Astrocyte of the hippocampus (primary cell): ENCODE measurements at regions not wholly inside any gene's neighbourhood (a gene's known extent, or its start where the extent isn't known, plus 50 kb on each side); places are given as distances from the start of the nearest gene placed in this dataset.

Source experiments
- DNase-seq: peaks from one replicate; pipeline ENCODE4 v3.0.0; 2011; ENCODE audit warnings: low read depth, low spot score

DNA sequence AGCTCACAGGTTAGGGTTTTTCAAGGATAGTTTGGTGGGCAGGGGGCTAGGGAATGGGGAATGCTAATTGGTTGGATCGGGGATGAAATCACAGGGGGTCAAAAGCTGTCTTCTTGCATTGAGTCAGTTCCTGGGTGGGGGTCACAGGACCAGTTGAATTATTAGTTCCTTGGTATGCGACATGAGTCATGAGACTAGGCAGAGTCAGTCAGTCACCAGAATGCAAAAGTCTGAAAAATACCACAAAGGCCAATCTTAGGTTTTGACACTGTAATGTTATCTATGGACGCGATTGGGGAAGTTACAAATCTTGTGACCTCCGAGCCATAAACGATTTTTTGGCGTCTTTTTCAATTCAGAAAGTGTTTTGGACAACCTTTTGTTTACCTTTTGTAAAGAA is 101.2 kb downstream of the ZNF519 start:
- DNase-seq, result no peak

DNA sequence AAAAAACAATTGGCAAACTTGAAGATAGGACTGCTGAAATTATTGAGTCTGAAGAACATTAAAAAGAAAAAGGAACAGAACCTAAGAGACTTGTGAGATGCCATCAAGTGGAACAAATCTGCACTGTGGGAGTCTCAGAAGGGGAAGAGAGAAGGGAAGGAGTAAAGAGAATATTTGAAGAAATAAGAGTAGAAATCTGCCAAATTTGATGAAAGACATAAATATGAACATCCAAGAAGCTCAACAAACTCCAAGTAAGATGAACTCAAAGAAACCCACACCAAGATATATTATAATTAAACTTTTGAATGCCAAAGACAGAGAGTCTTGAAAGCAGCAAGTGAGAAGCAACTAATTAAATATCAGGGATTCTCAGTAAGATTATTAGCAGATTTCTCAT is 102.7 kb downstream of the ZNF519 start:
- no peak for DNase-seq

DNA sequence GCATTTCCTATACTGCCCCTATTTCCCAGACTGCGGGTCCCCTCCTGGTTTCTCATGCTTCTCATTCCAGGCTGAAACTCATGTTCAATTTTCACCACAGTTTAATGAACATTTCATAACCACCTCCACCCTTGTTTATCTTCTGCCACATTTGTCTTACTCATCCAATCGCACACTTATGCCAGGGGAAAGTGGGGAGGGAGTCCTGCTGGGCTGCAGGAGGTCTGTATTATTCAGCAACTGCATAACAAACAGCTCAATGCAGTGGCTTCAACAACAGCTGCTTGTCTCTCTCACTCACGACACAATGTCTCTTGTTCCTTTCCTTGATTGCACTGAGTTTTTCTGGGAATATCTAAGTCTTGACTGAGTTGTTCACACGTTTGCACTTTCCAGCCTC is 106.0 kb downstream of the ZNF519 start:
- DNase-seq, result no peak

DNA sequence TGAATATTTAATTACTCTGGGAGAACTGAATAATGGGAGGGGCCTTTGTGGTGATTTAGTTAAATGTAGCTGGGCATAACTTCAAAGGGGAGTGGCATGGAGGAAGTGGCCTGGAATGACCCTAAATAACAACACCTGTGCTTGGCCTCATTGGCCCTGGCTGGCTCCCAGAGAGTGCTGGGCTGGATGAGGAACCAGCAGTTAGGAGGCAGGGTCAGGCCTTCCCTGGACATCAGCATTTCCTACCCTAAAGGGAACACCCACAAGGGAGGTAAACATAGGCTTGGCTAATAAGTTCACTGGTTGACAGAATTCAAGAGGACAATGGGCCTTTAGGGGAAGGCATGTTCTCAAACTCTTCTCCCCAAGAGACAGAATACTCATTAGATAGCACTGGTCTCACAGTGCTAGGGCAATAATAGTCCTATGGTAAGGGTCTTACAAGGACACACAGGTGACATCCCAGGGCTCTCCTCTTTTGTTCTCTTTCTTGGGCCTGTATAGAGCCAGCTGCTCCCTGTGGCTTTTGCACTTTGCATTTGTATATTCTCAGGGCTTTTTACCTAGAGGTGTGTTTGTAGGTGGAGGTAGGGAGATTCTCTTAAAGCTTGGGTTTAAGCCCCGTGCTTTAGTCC is 106.8 kb downstream of the ZNF519 start:
- DNase-seq, result no peak

DNA sequence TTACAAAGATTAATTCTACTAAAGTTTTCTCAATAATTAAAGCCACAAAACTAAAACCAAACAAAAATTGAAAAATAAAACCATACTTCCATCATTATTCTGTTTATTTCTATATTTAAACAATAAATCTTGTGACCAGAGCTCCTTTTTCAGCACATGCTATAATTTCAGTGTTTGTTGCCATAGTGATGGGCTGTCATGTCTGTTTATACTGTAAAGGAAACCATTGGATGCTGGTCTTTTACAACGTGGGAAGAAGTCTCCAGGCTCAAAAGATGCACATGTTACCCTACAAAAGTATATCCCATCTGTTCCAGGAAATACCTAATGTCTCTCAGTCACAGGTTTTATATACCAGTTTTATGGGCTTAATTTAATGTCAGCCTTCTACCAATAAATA is 100.1 kb upstream of the MC2R start:
- no peak for DNase-seq

- DNase-seq, result no peak
Observed at GRCh38 chr18:14014456-14014855, 99.1 kb upstream of the MC2R start.

DNA sequence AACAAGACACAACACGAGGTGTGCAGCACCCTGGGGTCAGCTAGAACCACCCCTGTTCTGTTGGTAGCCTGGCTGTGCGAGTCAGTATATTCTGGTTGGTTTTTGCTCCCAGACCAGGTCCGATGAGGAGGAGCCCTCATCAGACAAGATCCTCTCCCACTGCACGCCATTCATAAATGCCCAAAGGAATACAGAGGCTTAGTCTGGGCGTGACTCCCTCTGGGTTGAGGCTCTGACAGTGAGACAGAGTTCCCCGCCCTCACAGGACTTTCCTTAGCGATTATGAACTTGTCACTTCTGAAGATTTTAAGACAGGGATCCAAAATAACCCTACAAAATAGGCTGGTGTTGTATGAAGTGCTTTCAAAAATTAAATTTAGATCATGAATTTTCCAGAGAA is 85.5 kb upstream of the MC2R start:
- no peak for DNase-seq

GRCh38 chr18:13999231-13999630 is 83.9 kb upstream of the MC2R start:
- DNase-seq, result no peak

GRCh38 chr18:13998571-13998970 is 83.2 kb upstream of the MC2R start:
- DNase-seq, result no peak

DNA sequence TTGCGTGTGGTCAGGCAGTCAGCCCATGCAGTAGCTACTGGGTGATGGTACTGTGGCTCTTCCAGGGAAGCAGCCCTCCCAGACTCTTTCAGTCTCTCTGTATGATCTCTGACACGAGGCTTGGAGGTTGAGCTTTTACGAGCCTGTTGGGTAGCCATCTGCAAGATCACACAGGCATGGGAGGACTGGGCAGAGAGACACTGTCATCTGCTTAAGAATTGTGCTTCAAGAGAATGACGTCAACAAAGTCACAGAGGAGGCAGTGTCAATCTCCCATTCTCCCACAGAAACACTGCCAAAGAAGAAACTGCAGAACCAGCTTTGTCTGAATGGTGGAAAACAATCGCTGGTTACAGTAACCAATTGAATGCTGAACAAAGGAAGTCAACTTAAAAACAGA is 78.4 kb upstream of the MC2R start:
- DNase-seq, result no peak

- no peak for DNase-seq
Observed at GRCh38 chr18:13992826-13993540, 77.6 kb upstream of the MC2R start.

GRCh38 chr18:13989199-13989598 is 73.9 kb upstream of the MC2R start:
- peak; percentile 44 for DNase-seq

GRCh38 chr18:13987956-13988355 is 72.6 kb upstream of the MC2R start:
- DNase-seq, result no peak

- DNase-seq, result no peak
Observed at GRCh38 chr18:13984080-13984479, 68.7 kb upstream of the MC2R start.

GRCh38 chr18:13983506-13983905 is 68.2 kb upstream of the MC2R start:
- DNase-seq, result no peak

DNA sequence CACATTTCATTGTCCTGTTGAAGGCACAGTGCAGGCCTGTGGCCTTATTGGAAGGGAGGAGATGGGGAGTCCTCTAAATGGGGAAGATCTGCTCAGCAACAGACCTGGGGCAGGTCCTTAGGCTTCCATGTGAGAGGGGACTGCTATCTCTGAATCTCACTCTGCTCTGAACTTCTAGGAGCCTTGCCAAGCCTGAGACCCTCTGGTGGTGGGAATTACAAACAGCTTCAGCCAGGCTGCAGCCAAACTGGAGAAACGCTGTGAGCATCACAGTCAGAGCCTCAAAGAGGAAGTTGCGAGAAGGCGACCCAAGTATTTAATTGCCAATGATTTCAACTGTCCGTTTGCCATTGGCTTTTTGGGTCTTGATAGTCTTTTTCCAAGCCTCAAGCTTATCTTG is 66.8 kb upstream of the MC2R start:
- no peak for DNase-seq

- DNase-seq, result no peak
Observed at GRCh38 chr18:13973061-13973575, 57.8 kb upstream of the MC2R start.
